Cardiac fibroblast (primary cell): ENCODE measurements at regions not wholly inside any gene's neighbourhood (a gene's known extent, or its start where the extent isn't known, plus 50 kb on each side); places are given as distances from the start of the nearest gene placed in this dataset.
A peak's percentile ranks its signal among the peaks of the same experiment; 100 is the strongest.

Source experiments
- DNase-seq, 2 donors: peaks; one replicate each; pipeline versions ENCODE4 v3.0.0 to v3.0.0-alpha.2; 2010; ENCODE audit warnings: low read depth in 2 of 2
- H3K4me3 ChIP-seq, 2 donors: replicated peaks in 1 of 2; 1 replicate in 1 of 2; 2 replicates in 1 of 2; pipeline ENCODE4 v1.5.1; 2011; ENCODE audit warnings: low read depth in 2 of 2, low read length in 2 of 2, mild to moderate bottlenecking in 2 of 2, moderate library complexity in 1 of 2
- CTCF ChIP-seq: IDR thresholded peaks from one replicate; pipeline ENCODE4 v1.5.1; 2011; ENCODE audit warnings: low read depth, mild to moderate bottlenecking, low read length, inconsistent platforms

- no peak overlapping the region for H3K4me3 ChIP-seq
- TF ChIP-seq CTCF, result no peak
- peak; percentile 33 to 51 for DNase-seq
Observed at GRCh38 chr2:139790807-139791752, 1010.9 kb upstream of the NXPH2 start.

GRCh38 chr2:139790136-139790535 is 1009.9 kb upstream of the NXPH2 start:
- H3K4me3 ChIP-seq, result no peak overlapping the region
- no peak for DNase-seq

GRCh38 chr2:139778732-139779131 is 998.5 kb upstream of the NXPH2 start:
- no peak overlapping the region for H3K4me3 ChIP-seq
- TF ChIP-seq CTCF, result no peak
- DNase-seq, result no peak

More at GRCh38 chr2:139790136-139790535, 1009.9 kb upstream of the NXPH2 start:
- TF ChIP-seq CTCF, result no peak

- no peak for DNase-seq
- TF ChIP-seq CTCF, result no peak
- no peak overlapping the region for H3K4me3 ChIP-seq
Observed at GRCh38 chr2:139773720-139774277, 993.6 kb upstream of the NXPH2 start.

- TF ChIP-seq CTCF, result no peak
- no peak overlapping the region for H3K4me3 ChIP-seq
- no peak for DNase-seq
Observed at GRCh38 chr2:139769633-139770032, 989.4 kb upstream of the NXPH2 start.

GRCh38 chr2:139763705-139764104 is 983.5 kb upstream of the NXPH2 start:
- no peak for DNase-seq
- no peak overlapping the region for H3K4me3 ChIP-seq
- TF ChIP-seq CTCF, result no peak
